ENCODE measurements at regions not wholly inside any gene's neighbourhood (a gene's known extent, or its start where the extent isn't known, plus 50 kb on each side); places are given as distances from the start of the nearest gene placed in this dataset.
A peak's percentile ranks its signal among the peaks of the same experiment; 100 is the strongest.
"Not testable (repeated sequence)": the region's sequence is repeated elsewhere in the genome, so short reads cannot be mapped to it uniquely, and the experiment has no call there.

- H3K27ac ChIP-seq: no peak overlapping the region
- no peak overlapping the region for H3K4me3 ChIP-seq
- Mint-ChIP-seq H3K4me1 (no peaks in the 10 kb centered on the region), H3K27me3 (ENCODE audit: insufficient read depth, low read depth) (no peaks in the 10 kb centered on the region), H3K9me3 (peaks cover 12% of the 10 kb centered on the region), H3K36me3 (no peaks in the 10 kb centered on the region), H3K4me3 (no peak overlapping the region), H3K27ac (no peak overlapping the region)
- no peaks in the 10 kb centered on the region for H3K9me3 ChIP-seq (ENCODE audit: low read depth)
- no peak overlapping the region for H3K9ac ChIP-seq
- no peaks in the 10 kb centered on the region for H3K79me2 ChIP-seq (ENCODE audit: low read depth)
- no peak overlapping the region for H3K4me2 ChIP-seq
- H3K4me1 ChIP-seq: no peaks in the 10 kb centered on the region
- DNase-seq (ENCODE audit: low spot score): no peak
- no peaks in the 10 kb centered on the region for H3F3A ChIP-seq (ENCODE audit: low read depth)
- H3K36me3 ChIP-seq: no peaks in the 10 kb centered on the region
- TF ChIP-seq CTCF (IDR thresholded peaks at IDR 0.05): no peak
- no peak for TF ChIP-seq EZH2phosphoT487 (IDR thresholded peaks at IDR 0.05)
- no peak for TF ChIP-seq EZH2 (IDR thresholded peaks at IDR 0.05)
- no peak overlapping the region for H2AFZ ChIP-seq (replicated peaks)
- no peaks in the 10 kb centered on the region for H3K27me3 ChIP-seq
- H4K20me1 ChIP-seq (ENCODE audit: low read depth): no peaks in the 10 kb centered on the region
These were observed 201.4 kb upstream of the CBLB start for GRCh38 chr3:106070187-106070586.

- no peaks in the 10 kb centered on the region for H3K27me3 ChIP-seq
- no peaks in the 10 kb centered on the region for H3K36me3 ChIP-seq
- no peak for DNase-seq (ENCODE audit: low spot score)
- Mint-ChIP-seq H3K36me3 (peaks cover 2% of the 10 kb centered on the region), H3K9me3 (peaks cover 15% of the 10 kb centered on the region), H3K27me3 (ENCODE audit: insufficient read depth, low read depth) (no peaks in the 10 kb centered on the region), H3K27ac (no peak overlapping the region), H3K4me3 (no peak overlapping the region), H3K4me1 (no peaks in the 10 kb centered on the region)
- H3K79me2 ChIP-seq (ENCODE audit: low read depth): no peaks in the 10 kb centered on the region
- no peak overlapping the region for H2AFZ ChIP-seq (replicated peaks)
- no peaks in the 10 kb centered on the region for H3F3A ChIP-seq (ENCODE audit: low read depth)
- no peaks in the 10 kb centered on the region for H3K4me1 ChIP-seq
- no peak overlapping the region for H3K9ac ChIP-seq
- no peak for TF ChIP-seq EZH2 (IDR thresholded peaks at IDR 0.05)
- TF ChIP-seq EZH2phosphoT487 (IDR thresholded peaks at IDR 0.05): no peak
- TF ChIP-seq CTCF (IDR thresholded peaks at IDR 0.05): no peak
- no peak overlapping the region for H3K27ac ChIP-seq
- no peak overlapping the region for H3K4me2 ChIP-seq
- H3K4me3 ChIP-seq: no peak overlapping the region
- no peaks in the 10 kb centered on the region for H4K20me1 ChIP-seq (ENCODE audit: low read depth)
- H3K9me3 ChIP-seq (ENCODE audit: low read depth): no peaks in the 10 kb centered on the region
These were observed 202.5 kb upstream of the CBLB start for GRCh38 chr3:106071306-106071705.

GRCh38 chr3:106072596-106072995 is 203.8 kb upstream of the CBLB start:
- peaks cover 15% of the 10 kb centered on the region for H3K9me3 Mint-ChIP-seq
- not testable (repeated sequence) for H2AFZ ChIP-seq (replicated peaks); H3K4me1 Mint-ChIP-seq; H3K27me3 ChIP-seq; H3K9ac ChIP-seq; H3K27me3 Mint-ChIP-seq (ENCODE audit: insufficient read depth, low read depth); H3K79me2 ChIP-seq (ENCODE audit: low read depth); H3F3A ChIP-seq (ENCODE audit: low read depth); H3K36me3 Mint-ChIP-seq; H3K4me2 ChIP-seq; H3K4me1 ChIP-seq; H3K36me3 ChIP-seq; H3K27ac ChIP-seq; H4K20me1 ChIP-seq (ENCODE audit: low read depth); H3K9me3 ChIP-seq (ENCODE audit: low read depth); H3K4me3 ChIP-seq; H3K4me3 Mint-ChIP-seq; DNase-seq (ENCODE audit: low spot score)
- H3K27ac Mint-ChIP-seq: peak overlapping the region; percentile 21

GRCh38 chr3:106073806-106074205 is 205.0 kb upstream of the CBLB start:
- not testable (repeated sequence) for H3K4me1 Mint-ChIP-seq

GRCh38 chr3:106075731-106076130 is 206.9 kb upstream of the CBLB start:
- not testable (repeated sequence) for H3K9ac ChIP-seq; DNase-seq (ENCODE audit: low spot score); H3K4me1 ChIP-seq; H3K4me3 ChIP-seq; H3K36me3 ChIP-seq; H3K4me1 Mint-ChIP-seq; H3F3A ChIP-seq (ENCODE audit: low read depth); H3K9me3 ChIP-seq (ENCODE audit: low read depth); H3K27ac Mint-ChIP-seq; H3K27me3 ChIP-seq; H4K20me1 ChIP-seq (ENCODE audit: low read depth); H2AFZ ChIP-seq (replicated peaks); H3K79me2 ChIP-seq (ENCODE audit: low read depth); H3K4me3 Mint-ChIP-seq; H3K27me3 Mint-ChIP-seq (ENCODE audit: insufficient read depth, low read depth); H3K27ac ChIP-seq; H3K4me2 ChIP-seq; H3K36me3 Mint-ChIP-seq
- peaks cover 15% of the 10 kb centered on the region for H3K9me3 Mint-ChIP-seq

More at GRCh38 chr3:106073806-106074205, 205.0 kb upstream of the CBLB start:
- not testable (repeated sequence) for H3K36me3 Mint-ChIP-seq; H4K20me1 ChIP-seq (ENCODE audit: low read depth); H3K4me3 ChIP-seq; H3K4me1 ChIP-seq; H3F3A ChIP-seq (ENCODE audit: low read depth); H3K27ac Mint-ChIP-seq; H3K4me3 Mint-ChIP-seq; H2AFZ ChIP-seq (replicated peaks); H3K27ac ChIP-seq; H3K27me3 Mint-ChIP-seq (ENCODE audit: insufficient read depth, low read depth); H3K4me2 ChIP-seq; DNase-seq (ENCODE audit: low spot score); H3K79me2 ChIP-seq (ENCODE audit: low read depth); H3K9ac ChIP-seq; H3K27me3 ChIP-seq; H3K9me3 ChIP-seq (ENCODE audit: low read depth); H3K36me3 ChIP-seq
- H3K9me3 Mint-ChIP-seq: peaks cover 15% of the 10 kb centered on the region

Data from neural progenitor cell (in vitro differentiated cells).